ENCODE measurements at regions not wholly inside any gene's neighbourhood (a gene's known extent, or its start where the extent isn't known, plus 50 kb on each side); places are given as distances from the start of the nearest gene placed in this dataset.

GRCh38 chr10:53572799-53573198 lies 800.2 kb upstream of the MBL2 start:
- WGBS (ENCODE audit: extremely low coverage, insufficient read length, low lambda C conversion rate), result no CpG with 5 or more reads among the region's 1 CpG
- H4K5ac ChIP-seq (ENCODE audit: insufficient read length, low read depth, low read length), result no peak overlapping the region
- no peak overlapping the region for H3K9ac ChIP-seq (ENCODE audit: extremely low read depth, insufficient read length, low read length)
- no peak overlapping the region for H3T11ph ChIP-seq (ENCODE audit: low read length)
- peaks cover 17 to 29% of the 10 kb centered on the region in 2 experiments for H3K4me1 Mint-ChIP-seq
- no peak for DNase-seq
- no peak overlapping the region for H3K4me3 Mint-ChIP-seq
- H3K14ac ChIP-seq (ENCODE audit: insufficient read depth, low read length), result no peak overlapping the region
- no peaks in the 10 kb centered on the region for H3K9me3 ChIP-seq (ENCODE audit: control insufficient read depth, low read depth, low read length)
- no peaks in the 10 kb centered on the region for H3K79me1 ChIP-seq (ENCODE audit: insufficient read depth, low read depth, low read length, poor library complexity, severe bottlenecking)
- H4K20me1 ChIP-seq (ENCODE audit: control insufficient read depth, insufficient read depth, insufficient read length), result no peaks in the 10 kb centered on the region
- peaks cover 2 to 4% of the 10 kb centered on the region in 2 experiments; a peak in 2 of 5 replicates for H3K9me3 Mint-ChIP-seq
- H4K8ac ChIP-seq (replicated peaks; ENCODE audit: insufficient read length, low read depth, low read length), result no peak overlapping the region
- H2BK15ac ChIP-seq (ENCODE audit: low read depth, low read length), result no peak overlapping the region
- no peak overlapping the region for H2AK5ac ChIP-seq (ENCODE audit: insufficient read length, low read length)
- H3K79me2 ChIP-seq (ENCODE audit: insufficient read depth, low read length), result no peaks in the 10 kb centered on the region
- no peak overlapping the region for H2AFZ ChIP-seq (ENCODE audit: low read length)
- no peak overlapping the region for H2BK120ac ChIP-seq (ENCODE audit: low read depth, low read length, poor library complexity, severe bottlenecking)
- no peak overlapping the region for H3K4ac ChIP-seq (ENCODE audit: low read depth, low read length)
- no peaks in the 10 kb centered on the region; the same call in 1 of the 2 replicates for H3K27me3 Mint-ChIP-seq (ENCODE audit: low read depth)
- H2BK5ac ChIP-seq (ENCODE audit: insufficient read length, low read length), result no peak overlapping the region
- H3K36me3 Mint-ChIP-seq (ENCODE audit: insufficient read depth in 1 of 3, low read depth in 3 of 3), result peaks cover 6 to 19% (median 13%) of the 10 kb centered on the region in 3 experiments; a peak in 5 of 7 replicates
- no peak for TF ChIP-seq CTCF (conservative IDR thresholded peaks at IDR 0.05)
- H3K18ac ChIP-seq (ENCODE audit: insufficient read length, low read depth, low read length), result no peak overlapping the region
- no peak overlapping the region for H4K91ac ChIP-seq (ENCODE audit: insufficient read length, low read depth, low read length)
- no peak overlapping the region for H3K27ac ChIP-seq (ENCODE audit: insufficient read length, low read depth, low read length)
- no peaks in the 10 kb centered on the region for H3K23me2 ChIP-seq (ENCODE audit: insufficient read length, low read depth, low read length, poor library complexity, severe bottlenecking)
- H3K4me2 ChIP-seq (ENCODE audit: insufficient read depth, insufficient read length, low read length), result no peak overlapping the region
- H3K27ac Mint-ChIP-seq, result no peak overlapping the region
- no peaks in the 10 kb centered on the region for H3K4me1 ChIP-seq (ENCODE audit: insufficient read depth, low read length)
- H3K23ac ChIP-seq (ENCODE audit: insufficient read length, low read depth, low read length), result no peak overlapping the region
- H2BK20ac ChIP-seq (ENCODE audit: low read depth, low read length, poor library complexity, severe bottlenecking), result no peak overlapping the region
- no peak overlapping the region for H2BK12ac ChIP-seq (ENCODE audit: insufficient read length, low read depth, low read length)
- H3K27me3 ChIP-seq (ENCODE audit: insufficient read depth, low read length), result no peaks in the 10 kb centered on the region
- no peak overlapping the region for H3K56ac ChIP-seq (ENCODE audit: insufficient read length, low read depth, low read length)
